WTC11 (cell line): ENCODE measurements at regions not wholly inside any gene's neighbourhood (a gene's known extent, or its start where the extent isn't known, plus 50 kb on each side); places are given as distances from the start of the nearest gene placed in this dataset.

Source experiments
- FOXP1 ChIP-seq: sonication (generic); formaldehyde crosslinking; IDR thresholded peaks from 2 replicates; pipeline ENCODE4 v1.8.0; 2022; ENCODE audit warnings: missing genetic modification reagents, mild to moderate bottlenecking, moderate library complexity, borderline replicate concordance
- NFYB ChIP-seq: sonication (generic); formaldehyde crosslinking; conservative IDR thresholded peaks from 2 replicates; pipeline ENCODE4 v1.8.0; 2022; ENCODE audit warnings: low read depth, missing genetic modification reagents
- ZNF423 ChIP-seq: fragments of 250-450 bp; sonication (Bioruptor Pico); IDR thresholded peaks from 2 replicates; pipeline ENCODE4 v2.1.2; 2022; ENCODE audit warnings: mild to moderate bottlenecking, moderate library complexity

GRCh38 chr14:61897300-61897699, 135.1 kb downstream of the SNAPC1 start:
- no peak for TF ChIP-seq FOXP1
- no peak for TF ChIP-seq NFYB (CRISPR knock-in tag)
- no peak for TF ChIP-seq ZNF423
